ENCODE measurements at regions not wholly inside any gene's neighbourhood (a gene's known extent, or its start where the extent isn't known, plus 50 kb on each side); places are given as distances from the start of the nearest gene placed in this dataset.

DNA sequence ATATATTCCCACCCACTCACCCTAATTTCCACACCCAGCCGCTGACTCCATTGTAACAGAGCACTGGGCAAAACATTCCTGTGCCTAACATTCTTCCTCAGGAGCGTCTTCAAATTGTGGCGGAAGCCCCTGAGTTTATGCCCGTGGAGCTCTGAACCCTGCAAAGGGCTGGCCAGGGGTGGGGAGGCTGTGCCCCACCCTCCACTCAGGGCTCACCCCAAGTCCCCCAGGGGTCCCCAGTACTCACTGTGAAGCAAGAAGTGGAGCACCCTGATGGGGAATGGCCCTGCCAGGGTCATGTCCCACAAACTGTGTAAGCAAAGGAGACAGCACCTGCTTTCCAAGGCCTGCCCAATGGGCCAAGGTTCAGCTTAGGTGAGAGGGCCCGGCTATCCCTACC is 303.2 kb downstream of the PREX1 start:
- Histone ChIP-seq H3K4me1 (ENCODE audit: control insufficient read depth in 1 of 2, insufficient read depth in 2 of 2, low read length in 2 of 2) (no peaks in the 10 kb centered on the region), H3K79me2 (ENCODE audit: insufficient read depth, low read length) (no peaks in the 10 kb centered on the region), H3K27me3 (ENCODE audit: control insufficient read depth in 2 of 2, insufficient read depth in 2 of 2, low read length in 2 of 2) (no peaks in the 10 kb centered on the region), H3K27ac (ENCODE audit: low read depth in 1 of 2, low read length in 2 of 2) (no peak overlapping the region), H3K4me3 (replicated peaks in 1 of 3; ENCODE audit: low read depth in 2 of 3, low read length in 3 of 3) (no peak overlapping the region), H3K4me2 (replicated peaks; ENCODE audit: extremely low read depth, low read length, poor library complexity, severe bottlenecking) (no peak overlapping the region), H3K36me3 (replicated peaks in 1 of 2; ENCODE audit: control insufficient read depth in 1 of 2, insufficient read depth in 2 of 2, low read length in 2 of 2) (no peaks in the 10 kb centered on the region), H3K9ac (ENCODE audit: insufficient read depth, low read length, poor library complexity, severe bottlenecking) (no peak overlapping the region), H3K9me3 (replicated peaks in 1 of 2; ENCODE audit: control insufficient read depth in 1 of 2, insufficient read depth in 1 of 2, low read length in 2 of 2) (no peaks in the 10 kb centered on the region), H2AFZ (ENCODE audit: insufficient read depth, low read depth, low read length, poor library complexity, severe bottlenecking) (no peak overlapping the region), H4K20me1 (ENCODE audit: insufficient read depth, low read length) (no peaks in the 10 kb centered on the region)
- TF ChIP-seq, protein P1, sequence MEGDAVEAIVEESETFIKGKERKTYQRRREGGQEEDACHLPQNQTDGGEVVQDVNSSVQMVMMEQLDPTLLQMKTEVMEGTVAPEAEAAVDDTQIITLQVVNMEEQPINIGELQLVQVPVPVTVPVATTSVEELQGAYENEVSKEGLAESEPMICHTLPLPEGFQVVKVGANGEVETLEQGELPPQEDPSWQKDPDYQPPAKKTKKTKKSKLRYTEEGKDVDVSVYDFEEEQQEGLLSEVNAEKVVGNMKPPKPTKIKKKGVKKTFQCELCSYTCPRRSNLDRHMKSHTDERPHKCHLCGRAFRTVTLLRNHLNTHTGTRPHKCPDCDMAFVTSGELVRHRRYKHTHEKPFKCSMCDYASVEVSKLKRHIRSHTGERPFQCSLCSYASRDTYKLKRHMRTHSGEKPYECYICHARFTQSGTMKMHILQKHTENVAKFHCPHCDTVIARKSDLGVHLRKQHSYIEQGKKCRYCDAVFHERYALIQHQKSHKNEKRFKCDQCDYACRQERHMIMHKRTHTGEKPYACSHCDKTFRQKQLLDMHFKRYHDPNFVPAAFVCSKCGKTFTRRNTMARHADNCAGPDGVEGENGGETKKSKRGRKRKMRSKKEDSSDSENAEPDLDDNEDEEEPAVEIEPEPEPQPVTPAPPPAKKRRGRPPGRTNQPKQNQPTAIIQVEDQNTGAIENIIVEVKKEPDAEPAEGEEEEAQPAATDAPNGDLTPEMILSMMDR (IDR thresholded peaks at IDR 0.05) = no peak
- Mint-ChIP-seq H3K27ac (no peak overlapping the region), H3K9me3 (peaks cover 0 to 3% (median 0%) of the 10 kb centered on the region in 7 donors), H3K36me3 (no peaks in the 10 kb centered on the region), H3K4me3 (no peak overlapping the region), H3K27me3 (ENCODE audit: low read depth in 3 of 3) (peaks cover 0 to 4% (median 0%) of the 10 kb centered on the region in 3 donors), H3K4me1 (no peaks in the 10 kb centered on the region)
- no peak for DNase-seq
- intact Hi-C loops (cut with micrococcal nuclease) = no loop called here
- WGBS (ENCODE audit: insufficient coverage) = 90% methylated on average over 2 of the region's 5 CpGs

DNA sequence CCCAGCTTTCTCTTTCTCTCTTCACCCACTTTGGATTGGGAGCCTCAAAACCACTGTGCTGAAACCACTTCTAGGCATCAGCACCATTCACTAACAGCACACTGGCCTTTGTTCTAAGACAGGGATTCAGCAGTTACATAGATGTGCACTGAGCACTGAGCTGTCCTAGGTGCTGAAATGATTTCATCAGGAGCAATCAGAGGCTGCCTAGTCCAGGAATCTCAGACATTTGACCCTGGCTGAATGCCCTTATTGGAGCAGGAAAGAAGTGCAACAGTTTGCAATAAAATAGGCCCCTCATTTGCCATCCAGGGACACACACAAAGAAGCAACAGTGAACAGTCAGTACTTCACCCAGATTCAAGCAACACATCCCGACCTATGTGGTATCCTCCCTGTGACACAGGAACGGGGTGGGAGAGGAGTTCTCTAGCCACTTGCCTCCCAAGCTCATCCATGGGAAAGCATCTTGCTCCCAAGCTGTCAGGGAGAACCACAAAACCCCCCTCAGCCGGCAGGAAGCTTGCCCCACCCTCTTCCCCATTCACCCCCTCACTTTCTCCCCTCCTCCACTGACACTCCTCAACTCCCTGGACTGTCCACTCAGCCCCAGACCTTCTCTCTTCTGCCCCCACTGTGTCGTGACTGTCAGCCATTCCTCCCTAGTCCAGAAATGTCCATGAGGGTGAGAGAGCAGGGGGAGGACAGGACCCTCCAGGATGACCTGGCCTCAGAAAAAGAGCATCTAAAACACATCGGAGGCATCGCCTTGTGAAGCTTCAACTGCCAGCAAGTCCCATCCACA is 304.4 kb downstream of the PREX1 start:
- H3K36me3 Mint-ChIP-seq = no peaks in the 10 kb centered on the region
- H3K27ac Mint-ChIP-seq = no peak overlapping the region
- H2AFZ ChIP-seq (ENCODE audit: insufficient read depth, low read depth, low read length, poor library complexity, severe bottlenecking) = no peak overlapping the region
- no peaks in the 10 kb centered on the region for H3K4me1 ChIP-seq (ENCODE audit: control insufficient read depth in 1 of 2, insufficient read depth in 2 of 2, low read length in 2 of 2)
- no peak overlapping the region for H3K4me3 Mint-ChIP-seq
- H3K27me3 ChIP-seq (ENCODE audit: control insufficient read depth in 2 of 2, insufficient read depth in 2 of 2, low read length in 2 of 2) = no peaks in the 10 kb centered on the region
- WGBS (ENCODE audit: insufficient coverage) = 77% methylated on average over 5 of the region's 6 CpGs
- no peaks in the 10 kb centered on the region for H4K20me1 ChIP-seq (ENCODE audit: insufficient read depth, low read length)
- H3K36me3 ChIP-seq (replicated peaks in 1 of 2; ENCODE audit: control insufficient read depth in 1 of 2, insufficient read depth in 2 of 2, low read length in 2 of 2) = no peaks in the 10 kb centered on the region
- H3K27ac ChIP-seq (ENCODE audit: low read depth in 1 of 2, low read length in 2 of 2) = no peak overlapping the region
- TF ChIP-seq, protein P1 (IDR thresholded peaks at IDR 0.05) = no peak
- no peak for DNase-seq
- H3K4me1 Mint-ChIP-seq = no peaks in the 10 kb centered on the region
- intact Hi-C loops (cut with micrococcal nuclease) = no loop called here
- H3K9me3 Mint-ChIP-seq = peaks cover 0 to 3% (median 0%) of the 10 kb centered on the region in 7 donors
- H3K27me3 Mint-ChIP-seq (ENCODE audit: low read depth in 3 of 3) = peaks cover 1 to 4% (median 2%) of the 10 kb centered on the region in 3 donors
- H3K4me3 ChIP-seq (replicated peaks in 1 of 3; ENCODE audit: low read depth in 2 of 3, low read length in 3 of 3) = no peak overlapping the region
- no peaks in the 10 kb centered on the region for H3K79me2 ChIP-seq (ENCODE audit: insufficient read depth, low read length)
- H3K9me3 ChIP-seq (replicated peaks in 1 of 2; ENCODE audit: control insufficient read depth in 1 of 2, insufficient read depth in 1 of 2, low read length in 2 of 2) = no peaks in the 10 kb centered on the region
- no peak overlapping the region for H3K4me2 ChIP-seq (replicated peaks; ENCODE audit: extremely low read depth, low read length, poor library complexity, severe bottlenecking)
- H3K9ac ChIP-seq (ENCODE audit: insufficient read depth, low read length, poor library complexity, severe bottlenecking) = no peak overlapping the region

Measured in CD14-positive monocyte (primary cell).